ENCODE measurements at regions not wholly inside any gene's neighbourhood (a gene's known extent, or its start where the extent isn't known, plus 50 kb on each side); places are given as distances from the start of the nearest gene placed in this dataset.

DNA sequence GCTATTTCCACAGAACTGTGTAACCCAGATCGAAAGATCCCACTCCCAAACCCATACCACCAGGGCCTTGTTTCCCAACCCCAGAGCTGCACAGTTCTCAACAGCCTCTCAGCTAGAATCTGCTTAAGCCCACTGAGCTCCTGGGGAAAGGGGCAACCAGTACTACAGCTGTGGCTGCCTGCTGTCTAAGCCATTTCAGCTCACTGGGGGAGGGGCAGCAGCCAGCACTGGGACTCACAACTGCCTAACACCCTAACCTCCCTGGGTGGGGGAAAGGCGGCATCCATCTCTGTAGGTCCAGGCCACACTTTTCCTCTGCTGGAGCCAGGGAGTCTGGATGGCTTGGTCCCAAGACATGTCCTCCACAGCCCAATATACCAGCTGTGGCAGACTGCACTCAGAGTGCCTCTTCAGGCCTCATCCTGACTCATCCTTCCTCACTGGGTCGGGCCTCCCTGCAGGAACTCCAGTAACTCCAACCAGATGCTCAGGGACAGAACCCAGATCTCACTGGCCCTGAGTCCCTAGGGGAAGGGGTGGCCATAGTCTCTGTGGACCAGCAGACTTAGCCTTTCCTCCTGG is 241.4 kb downstream of the HINT1 start:
- Histone ChIP-seq H4K20me1 (ENCODE audit: insufficient read depth, low read length) (no peaks in the 10 kb centered on the region), H3K27ac (ENCODE audit: low read depth in 1 of 2, low read length in 2 of 2) (no peak overlapping the region), H3K9me3 (replicated peaks in 1 of 2; ENCODE audit: control insufficient read depth in 1 of 2, insufficient read depth in 1 of 2, low read length in 2 of 2) (no peaks in the 10 kb centered on the region), H3K4me2 (replicated peaks; ENCODE audit: extremely low read depth, low read length, poor library complexity, severe bottlenecking) (no peak overlapping the region), H2AFZ (ENCODE audit: insufficient read depth, low read depth, low read length, poor library complexity, severe bottlenecking) (no peak overlapping the region), H3K9ac (ENCODE audit: insufficient read depth, low read length, poor library complexity, severe bottlenecking) (no peak overlapping the region), H3K79me2 (ENCODE audit: insufficient read depth, low read length) (no peaks in the 10 kb centered on the region), H3K4me1 (ENCODE audit: control insufficient read depth in 1 of 2, insufficient read depth in 2 of 2, low read length in 2 of 2) (no peaks in the 10 kb centered on the region), H3K36me3 (replicated peaks in 1 of 2; ENCODE audit: control insufficient read depth in 1 of 2, insufficient read depth in 2 of 2, low read length in 2 of 2) (no peaks in the 10 kb centered on the region), H3K27me3 (ENCODE audit: control insufficient read depth in 2 of 2, insufficient read depth in 2 of 2, low read length in 2 of 2) (no peaks in the 10 kb centered on the region), H3K4me3 (replicated peaks in 1 of 3; ENCODE audit: low read depth in 2 of 3, low read length in 3 of 3) (no peak overlapping the region)
- Mint-ChIP-seq H3K4me3 (no peak overlapping the region), H3K36me3 (no peaks in the 10 kb centered on the region), H3K9me3 (peaks cover 1 to 12% (median 6%) of the 10 kb centered on the region in 7 donors), H3K4me1 (no peaks in the 10 kb centered on the region), H3K27ac (no peak overlapping the region), H3K27me3 (ENCODE audit: low read depth in 3 of 3) (peaks cover 0 to 3% (median 3%) of the 10 kb centered on the region in 3 donors)
- TF ChIP-seq, protein P1, sequence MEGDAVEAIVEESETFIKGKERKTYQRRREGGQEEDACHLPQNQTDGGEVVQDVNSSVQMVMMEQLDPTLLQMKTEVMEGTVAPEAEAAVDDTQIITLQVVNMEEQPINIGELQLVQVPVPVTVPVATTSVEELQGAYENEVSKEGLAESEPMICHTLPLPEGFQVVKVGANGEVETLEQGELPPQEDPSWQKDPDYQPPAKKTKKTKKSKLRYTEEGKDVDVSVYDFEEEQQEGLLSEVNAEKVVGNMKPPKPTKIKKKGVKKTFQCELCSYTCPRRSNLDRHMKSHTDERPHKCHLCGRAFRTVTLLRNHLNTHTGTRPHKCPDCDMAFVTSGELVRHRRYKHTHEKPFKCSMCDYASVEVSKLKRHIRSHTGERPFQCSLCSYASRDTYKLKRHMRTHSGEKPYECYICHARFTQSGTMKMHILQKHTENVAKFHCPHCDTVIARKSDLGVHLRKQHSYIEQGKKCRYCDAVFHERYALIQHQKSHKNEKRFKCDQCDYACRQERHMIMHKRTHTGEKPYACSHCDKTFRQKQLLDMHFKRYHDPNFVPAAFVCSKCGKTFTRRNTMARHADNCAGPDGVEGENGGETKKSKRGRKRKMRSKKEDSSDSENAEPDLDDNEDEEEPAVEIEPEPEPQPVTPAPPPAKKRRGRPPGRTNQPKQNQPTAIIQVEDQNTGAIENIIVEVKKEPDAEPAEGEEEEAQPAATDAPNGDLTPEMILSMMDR (IDR thresholded peaks at IDR 0.05): no peak
- intact Hi-C loops (cut with micrococcal nuclease): no loop called here
- DNase-seq: no peak
- 100% methylated on average over 1 of the region's 3 CpGs for WGBS (ENCODE audit: insufficient coverage)

DNA sequence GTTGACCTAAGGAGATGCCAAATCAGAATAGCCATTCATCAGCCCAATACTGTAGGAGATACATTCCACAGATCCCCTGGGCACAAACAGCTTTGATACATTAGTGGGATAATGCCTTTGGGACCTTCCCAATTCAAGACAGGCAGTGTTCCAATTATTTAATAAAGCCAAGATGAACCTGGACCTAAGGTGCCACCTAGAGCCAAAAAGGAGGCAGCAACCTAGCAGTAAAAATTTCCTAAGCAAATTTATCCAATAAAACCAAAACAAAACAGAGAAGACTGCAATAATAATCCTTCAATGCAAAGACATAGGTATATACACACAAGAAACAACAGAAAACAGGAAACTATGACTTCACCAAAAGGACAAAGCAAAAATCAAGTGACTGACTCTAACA is 253.0 kb downstream of the HINT1 start:
- H3K27me3 ChIP-seq (ENCODE audit: control insufficient read depth in 2 of 2, insufficient read depth in 2 of 2, low read length in 2 of 2): no peaks in the 10 kb centered on the region
- no peaks in the 10 kb centered on the region for H3K79me2 ChIP-seq (ENCODE audit: insufficient read depth, low read length)
- H3K4me1 Mint-ChIP-seq: no peaks in the 10 kb centered on the region
- H3K27ac Mint-ChIP-seq: no peak overlapping the region
- H2AFZ ChIP-seq (ENCODE audit: insufficient read depth, low read depth, low read length, poor library complexity, severe bottlenecking): no peak overlapping the region
- H3K9me3 Mint-ChIP-seq: peaks cover 2 to 7% (median 4%) of the 10 kb centered on the region in 7 donors
- no peaks in the 10 kb centered on the region for H4K20me1 ChIP-seq (ENCODE audit: insufficient read depth, low read length)
- no peaks in the 10 kb centered on the region for H3K4me1 ChIP-seq (ENCODE audit: control insufficient read depth in 1 of 2, insufficient read depth in 2 of 2, low read length in 2 of 2)
- H3K9me3 ChIP-seq (replicated peaks in 1 of 2; ENCODE audit: control insufficient read depth in 1 of 2, insufficient read depth in 1 of 2, low read length in 2 of 2): no peaks in the 10 kb centered on the region
- no peaks in the 10 kb centered on the region for H3K36me3 Mint-ChIP-seq
- H3K4me3 ChIP-seq (replicated peaks in 1 of 3; ENCODE audit: low read depth in 2 of 3, low read length in 3 of 3): no peak overlapping the region
- no peak overlapping the region for H3K27ac ChIP-seq (ENCODE audit: low read depth in 1 of 2, low read length in 2 of 2)
- H3K4me3 Mint-ChIP-seq: no peak overlapping the region
- no peak overlapping the region for H3K9ac ChIP-seq (ENCODE audit: insufficient read depth, low read length, poor library complexity, severe bottlenecking)
- no peaks in the 10 kb centered on the region for H3K36me3 ChIP-seq (replicated peaks in 1 of 2; ENCODE audit: control insufficient read depth in 1 of 2, insufficient read depth in 2 of 2, low read length in 2 of 2)
- TF ChIP-seq, protein P1 (IDR thresholded peaks at IDR 0.05): no peak
- H3K4me2 ChIP-seq (replicated peaks; ENCODE audit: extremely low read depth, low read length, poor library complexity, severe bottlenecking): no peak overlapping the region
- DNase-seq: no peak
- intact Hi-C loops (cut with micrococcal nuclease): no loop called here
- peaks cover 0 to 2% (median 2%) of the 10 kb centered on the region in 3 donors for H3K27me3 Mint-ChIP-seq (ENCODE audit: low read depth in 3 of 3)
